ENCODE measurements at regions not wholly inside any gene's neighbourhood (a gene's known extent, or its start where the extent isn't known, plus 50 kb on each side); places are given as distances from the start of the nearest gene placed in this dataset.
A peak's percentile ranks its signal among the peaks of the same experiment; 100 is the strongest.

- intact Hi-C loops (cut with DNase I): no loop called here
- DNase-seq (ENCODE audit: low spot score) (no peak), ATAC-seq (no peak)
Measured at GRCh38 chr18:34651586-34652369, 58.3 kb upstream of the DTNA start.

GRCh38 chr18:34655131-34655530 lies 55.0 kb upstream of the DTNA start:
- intact Hi-C loops (cut with DNase I): no loop called here
- ATAC-seq: no peak
- DNase-seq (ENCODE audit: low spot score): no peak

- intact Hi-C loops (cut with DNase I): no loop called here
- ATAC-seq: no peak
- no peak for DNase-seq (ENCODE audit: low spot score)
Measured at GRCh38 chr18:34657860-34658500, 52.1 kb upstream of the DTNA start.

GRCh38 chr18:34659579-34660517 lies 50.2 kb upstream of the DTNA start:
- peak; percentile 86 for DNase-seq (ENCODE audit: low spot score)
- ATAC-seq: peak; percentile 96
- intact Hi-C loops (cut with DNase I): no loop called here
